HepG2 (cell line): ENCODE measurements at regions not wholly inside any gene's neighbourhood (a gene's known extent, or its start where the extent isn't known, plus 50 kb on each side); places are given as distances from the start of the nearest gene placed in this dataset.

ENCODE experiments used
- ATAC-seq: fragments of 200-7000 bp; cut with Tn5 transposase; 3 replicates; pipeline ENCODE4 v1.9.1; 2020; ENCODE audit warnings: mild to moderate bottlenecking, moderate library complexity
- BruUV-seq: library from RNA; stranded (reverse); fragments of 400-500 nt; replicated peaks from 2 replicates; lab custom pipeline; 2021; lab: Mats Ljungman, UMichigan
- CTCF ChIA-PET: fragments of 300-600 bp; formaldehyde crosslinking; extraction: SDS; loops from one replicate; lab custom pipeline; 2021; ENCODE audit warnings: low total read pairs, inconsistent platforms, low intra/inter-chr PET ratio; lab: Yijun Ruan, JAX
- POLR2A ChIA-PET: fragments of 350-600 bp; sonication (Branson Sonifier 250); formaldehyde crosslinking; loops from one replicate; lab custom pipeline; 2020; ENCODE audit warnings: antibody characterized with exemption, inconsistent platforms; lab: Yijun Ruan, JAX
- DNase-seq: peaks from one replicate; pipeline ENCODE4 v3.0.0-alpha.2; 2015; ENCODE audit warnings: low spot score
- FAIRE-seq: peaks from 3 replicates; lab custom pipeline; 2011; peaks lifted over from hg19 to GRCh38; lab: Jason Lieb, UNC
- H2AFZ ChIP-seq: one replicate; pipeline ENCODE4 v1.6.1; 2011; ENCODE audit warnings: low read length, inconsistent platforms
- H3K27ac ChIP-seq: fragments of 300-600 bp; 3 replicates; pipeline ENCODE4 v1.8.0; 2011; ENCODE audit warnings: mixed run types, mild to moderate bottlenecking, mixed read lengths, low read length, inconsistent platforms; ENCODE audit not compliant: insufficient read depth; ENCODE audit errors: extremely low read length
- H3K27me3 ChIP-seq, 2 experiments: fragments of 200-600 bp in 1 of 2; 2 replicates in 1 of 2; 3 replicates in 1 of 2; pipeline versions ENCODE4 v1.6.0 to v1.8.0; 2011; ENCODE audit warnings: low read length in 2 of 2, mild to moderate bottlenecking in 2 of 2, moderate library complexity in 2 of 2, inconsistent platforms in 1 of 2; ENCODE audit not compliant: insufficient read depth in 2 of 2, control insufficient read depth in 1 of 2
- H3K36me3 ChIP-seq, 2 experiments: fragments of 200-600 bp in 1 of 2; replicated peaks in 1 of 2; 2 replicates in 1 of 2; 3 replicates in 1 of 2; pipeline versions ENCODE4 v1.5.1 to v1.8.0; 2011; ENCODE audit warnings: low read length in 2 of 2, inconsistent platforms in 1 of 2; ENCODE audit not compliant: insufficient read depth in 2 of 2, control insufficient read depth in 1 of 2
- H3K4me1 ChIP-seq: 2 replicates; pipeline ENCODE4 v1.5.1; 2012; ENCODE audit warnings: low read length, inconsistent platforms; ENCODE audit not compliant: insufficient read depth
- H3K4me2 ChIP-seq: 2 replicates; pipeline ENCODE4 v1.6.0; 2011; ENCODE audit warnings: low read depth, low read length, inconsistent platforms
- H3K4me3 ChIP-seq, 3 experiments: fragments of 200-600 bp in 1 of 3; sonication (generic), shearing (Covaris generic) in 1 of 3; replicated peaks in 1 of 3; 2 replicates each; pipeline ENCODE4 v1.5.1; 2011 to 2016; ENCODE audit warnings: low read length in 3 of 3, inconsistent platforms in 2 of 3, low read depth in 2 of 3, mild to moderate bottlenecking in 2 of 3, control low read depth in 1 of 3, mixed read lengths in 1 of 3; ENCODE audit not compliant: insufficient read depth in 1 of 3
- H3K79me2 ChIP-seq: one replicate; pipeline ENCODE4 v1.6.1; 2011; ENCODE audit warnings: low read length, inconsistent platforms; ENCODE audit not compliant: insufficient read depth
- H3K9ac ChIP-seq: 2 replicates; pipeline ENCODE4 v1.6.0; 2011; ENCODE audit warnings: mild to moderate bottlenecking, low read depth, low read length, inconsistent platforms; ENCODE audit not compliant: insufficient read depth
- H3K9me3 ChIP-seq: 2 replicates; pipeline ENCODE4 v1.5.1; 2012; ENCODE audit warnings: mild to moderate bottlenecking, low read length
- H4K20me1 ChIP-seq: 2 replicates; pipeline ENCODE4 v1.6.0; 2011; ENCODE audit warnings: inconsistent platforms, mild to moderate bottlenecking, low read length, moderate library complexity; ENCODE audit not compliant: insufficient read depth
- MED1 ChIP-seq: sonication (generic); formaldehyde crosslinking; IDR thresholded peaks from 2 replicates; pipeline ENCODE4 v1.4.0; 2020; ENCODE audit warnings: missing genetic modification reagents
- SRSF9 ChIP-seq: fragments of 200-400 bp; formaldehyde crosslinking; IDR thresholded peaks from 2 replicates; pipeline ENCODE4 v1.6.1; 2018; ENCODE audit warnings: borderline replicate concordance, mild to moderate bottlenecking, low read depth, low read length; ENCODE audit not compliant: insufficient read depth, poor library complexity, severe bottlenecking
- ZNF205 ChIP-seq: IDR thresholded peaks from 2 replicates; pipeline ENCODE4 v1.6.1; 2018; ENCODE audit warnings: missing biosample characterization, missing genetic modification reagents
- ZNF207 ChIP-seq: fragments of 450-650 bp; IDR thresholded peaks from 2 replicates; pipeline ENCODE4 v1.6.1; 2016; ENCODE audit warnings: antibody characterized with exemption, borderline replicate concordance
- ZNF577 ChIP-seq: sonication (generic); formaldehyde crosslinking; IDR thresholded peaks from 2 replicates; pipeline ENCODE4 v1.4.0; 2020; ENCODE audit warnings: mild to moderate bottlenecking, low read depth, missing genetic modification reagents, borderline replicate concordance
- WGBS: methylation state at CpG from one replicate; pipeline ENCODE4 v1.1.6; 2017; ENCODE audit warnings: low lambda C conversion rate; 5-methylcytosine and 5-hydroxymethylcytosine counted together
- in situ Hi-C: cut with HindIII; loops from 2 replicates; pipeline ENCODE4 v1.10.0; 2017; ENCODE audit warnings: low pct_unique_long_range_greater_than_20kb; ENCODE audit not compliant: extremely low pct_ligation_motif_present
- intact Hi-C: fragments of 100-400 bp; cut with micrococcal nuclease; formaldehyde crosslinking; loops from one replicate; pipeline ENCODE4 v1.10.0; 2022; ENCODE audit not compliant: unreplicated experiment
- TF ChIP-seq, protein P1 (sequence below): sonication (generic); formaldehyde crosslinking; IDR thresholded peaks from 2 replicates; pipeline ENCODE4 v1.4.0; 2020; ENCODE audit warnings: missing genetic modification reagents, borderline replicate concordance

DNA sequence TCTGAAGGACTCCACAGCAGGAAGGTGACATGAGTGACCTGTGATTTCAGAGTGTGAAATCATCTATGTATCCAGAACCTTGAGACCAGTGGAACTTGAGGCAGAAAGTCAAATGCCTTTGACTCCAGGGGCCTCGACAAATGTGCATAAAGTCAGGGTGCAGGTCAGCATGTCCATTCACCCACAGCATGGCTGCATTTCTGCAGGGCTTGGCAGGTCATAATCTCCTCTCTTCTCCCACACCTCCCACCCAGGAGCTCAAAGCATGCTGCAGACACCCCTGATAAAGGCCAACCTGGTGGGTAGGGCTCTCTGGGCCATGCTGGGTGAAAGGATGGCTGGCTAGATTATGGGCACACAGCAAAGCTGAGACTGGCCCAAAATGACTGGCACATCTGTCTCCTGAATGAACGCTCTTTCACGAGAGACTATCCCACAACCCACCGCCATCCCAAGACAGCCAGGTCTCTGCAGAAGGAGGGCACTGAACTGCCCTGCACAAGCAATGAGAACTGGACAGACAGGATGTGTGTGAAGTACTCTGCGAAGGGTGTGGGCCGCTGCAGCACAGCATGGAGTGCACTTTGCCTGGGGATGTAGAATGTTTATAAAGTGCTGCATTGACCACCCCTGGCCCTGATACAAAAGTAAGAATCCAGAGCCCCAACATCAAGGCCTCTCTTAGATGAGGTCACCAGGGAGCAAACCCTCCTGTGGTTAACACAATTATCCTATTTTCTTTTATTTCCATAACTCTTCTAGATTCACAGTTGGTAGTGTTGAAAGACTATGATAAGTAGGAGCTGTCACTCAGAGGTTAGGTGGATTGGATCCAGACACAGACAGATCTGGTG, 78.2 kb upstream of the NXT1 start:
- H3K9me3 ChIP-seq, result peaks cover 21% of the 10 kb centered on the region
- H2AFZ ChIP-seq, result no peak overlapping the region
- no peaks in the 10 kb centered on the region for H3K79me2 ChIP-seq
- in situ Hi-C loops (no loop called here), intact Hi-C loops (no loop called here)
- peaks cover 23% of the 10 kb centered on the region for H3K4me1 ChIP-seq
- no peaks in the 10 kb centered on the region for H4K20me1 ChIP-seq
- H3K9ac ChIP-seq, result no peak overlapping the region
- DNase-seq, result no peak
- 61% methylated on average over 6 of the region's 6 CpGs for WGBS
- FAIRE-seq, result no peak
- H3K4me3 ChIP-seq, result no peak overlapping the region
- H3K27ac ChIP-seq, result no peak overlapping the region
- 0 out of 5 replicates have a peak, but pooled peaks cover 0 to 4% of the 10 kb centered on the region in 2 experiments for H3K27me3 ChIP-seq
- BruUV-seq, result no TSS peak
- H3K4me2 ChIP-seq, result no peak overlapping the region
- ChIA-PET POLR2A (no interaction called here), CTCF (no interaction called here)
- TF ChIP-seq, protein P1, sequence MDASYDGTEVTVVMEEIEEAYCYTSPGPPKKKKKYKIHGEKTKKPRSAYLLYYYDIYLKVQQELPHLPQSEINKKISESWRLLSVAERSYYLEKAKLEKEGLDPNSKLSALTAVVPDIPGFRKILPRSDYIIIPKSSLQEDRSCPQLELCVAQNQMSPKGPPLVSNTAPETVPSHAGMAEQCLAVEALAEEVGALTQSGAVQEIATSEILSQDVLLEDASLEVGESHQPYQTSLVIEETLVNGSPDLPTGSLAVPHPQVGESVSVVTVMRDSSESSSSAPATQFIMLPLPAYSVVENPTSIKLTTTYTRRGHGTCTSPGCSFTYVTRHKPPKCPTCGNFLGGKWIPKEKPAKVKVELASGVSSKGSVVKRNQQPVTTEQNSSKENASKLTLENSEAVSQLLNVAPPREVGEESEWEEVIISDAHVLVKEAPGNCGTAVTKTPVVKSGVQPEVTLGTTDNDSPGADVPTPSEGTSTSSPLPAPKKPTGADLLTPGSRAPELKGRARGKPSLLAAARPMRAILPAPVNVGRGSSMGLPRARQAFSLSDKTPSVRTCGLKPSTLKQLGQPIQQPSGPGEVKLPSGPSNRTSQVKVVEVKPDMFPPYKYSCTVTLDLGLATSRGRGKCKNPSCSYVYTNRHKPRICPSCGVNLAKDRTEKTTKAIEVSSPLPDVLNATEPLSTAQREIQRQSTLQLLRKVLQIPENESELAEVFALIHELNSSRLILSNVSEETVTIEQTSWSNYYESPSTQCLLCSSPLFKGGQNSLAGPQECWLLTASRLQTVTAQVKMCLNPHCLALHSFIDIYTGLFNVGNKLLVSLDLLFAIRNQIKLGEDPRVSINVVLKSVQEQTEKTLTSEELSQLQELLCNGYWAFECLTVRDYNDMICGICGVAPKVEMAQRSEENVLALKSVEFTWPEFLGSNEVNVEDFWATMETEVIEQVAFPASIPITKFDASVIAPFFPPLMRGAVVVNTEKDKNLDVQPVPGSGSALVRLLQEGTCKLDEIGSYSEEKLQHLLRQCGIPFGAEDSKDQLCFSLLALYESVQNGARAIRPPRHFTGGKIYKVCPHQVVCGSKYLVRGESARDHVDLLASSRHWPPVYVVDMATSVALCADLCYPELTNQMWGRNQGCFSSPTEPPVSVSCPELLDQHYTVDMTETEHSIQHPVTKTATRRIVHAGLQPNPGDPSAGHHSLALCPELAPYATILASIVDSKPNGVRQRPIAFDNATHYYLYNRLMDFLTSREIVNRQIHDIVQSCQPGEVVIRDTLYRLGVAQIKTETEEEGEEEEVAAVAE (CRISPR knock-in tag), result no peak
- TF ChIP-seq SRSF9 (no peak), ZNF207 (no peak), ZNF577 (CRISPR knock-in tag) (no peak), ZNF205 (no peak), MED1 (CRISPR knock-in tag) (no peak)
- TF ChIP-seq, all 625 proteins: peak for 0
- no peak for ATAC-seq
- no peaks in the 10 kb centered on the region for H3K36me3 ChIP-seq
